Stimulated activated CD4-positive, alpha-beta T cell treated with anti-CD3 and anti-CD28 coated beads, TNF-alpha, amount 100 ng/mL, for 48 hours (primary cell): ENCODE measurements at regions not wholly inside any gene's neighbourhood (a gene's known extent, or its start where the extent isn't known, plus 50 kb on each side); places are given as distances from the start of the nearest gene placed in this dataset.

ENCODE experiments used
- DNase-seq, 3 donors: peaks; one replicate each; pipeline ENCODE4 v3.0.0-alpha.2; 2020; ENCODE audit warnings: low read depth in 3 of 3

DNA sequence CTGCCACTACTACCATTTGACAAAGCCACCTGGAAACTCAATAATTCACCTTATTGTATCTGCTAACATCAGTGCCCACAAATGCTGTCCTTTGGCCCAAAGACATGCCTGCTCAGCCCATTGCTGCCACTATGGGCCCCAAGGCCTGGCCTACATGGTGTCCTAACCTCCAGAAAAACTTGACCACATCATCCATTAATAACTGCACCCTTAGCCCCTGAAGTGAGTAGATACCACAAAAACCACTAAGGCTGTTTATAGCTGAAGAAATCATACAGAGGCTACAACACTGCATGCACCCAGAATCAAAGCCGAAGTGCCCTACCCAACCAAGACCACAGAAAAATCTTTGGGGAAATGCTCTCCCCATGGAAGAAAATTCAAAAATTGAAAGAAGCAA is 932.8 kb upstream of the SLITRK6 start:
- DNase-seq = no peak

DNA sequence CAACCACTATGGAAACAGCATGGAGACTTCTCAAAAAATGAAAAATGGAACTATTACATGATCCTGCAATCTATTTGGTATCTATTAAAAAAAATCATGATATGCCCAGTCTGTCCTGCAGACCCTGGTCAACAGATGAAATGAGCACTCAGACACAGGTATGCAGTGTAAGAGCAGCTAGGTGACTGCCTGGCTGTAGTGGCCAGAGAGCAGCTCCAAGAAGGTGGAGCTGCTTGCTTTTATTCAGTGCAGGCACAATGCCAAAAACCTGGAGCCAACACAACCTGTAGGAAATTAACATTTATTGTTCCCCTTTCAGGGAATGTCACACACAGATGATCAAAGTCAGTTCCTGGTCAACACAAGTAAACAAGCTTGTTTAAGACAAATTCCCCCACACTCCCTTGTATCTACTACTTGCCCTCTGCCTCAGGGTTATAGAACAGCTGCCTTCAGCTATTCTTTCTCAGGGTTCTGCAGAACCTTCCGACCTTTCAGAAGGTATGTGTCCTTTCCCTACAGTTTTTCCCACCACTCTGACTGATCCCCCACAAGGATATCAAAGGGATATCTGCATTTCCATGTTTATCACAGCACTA is 933.7 kb upstream of the SLITRK5 start:
- no peak for DNase-seq

DNA sequence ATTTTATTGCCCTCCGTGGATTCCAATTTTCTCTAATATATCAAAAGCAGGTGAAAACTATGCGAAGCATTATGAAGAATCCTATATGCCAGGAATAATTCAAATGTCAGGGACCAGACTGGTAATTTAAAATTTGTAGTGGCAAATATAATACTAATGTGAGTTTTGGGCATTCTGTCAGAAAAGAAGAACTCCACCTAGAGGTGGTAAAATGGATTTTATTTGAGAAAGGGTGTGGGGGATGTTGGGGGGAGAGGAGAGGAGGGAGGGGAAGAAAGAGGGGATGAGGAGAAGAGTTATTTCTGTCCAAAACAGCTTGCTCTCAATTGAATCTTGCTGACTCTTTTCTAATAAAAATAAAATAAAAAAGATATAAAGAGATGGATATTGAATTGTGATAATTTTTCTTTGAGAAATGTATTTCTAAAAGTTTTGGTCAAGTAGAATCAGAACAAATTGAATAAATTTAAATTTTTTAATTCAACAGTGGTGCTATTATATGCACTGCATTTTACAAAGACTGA is 929.3 kb upstream of the SLITRK5 start:
- no peak for DNase-seq

DNA sequence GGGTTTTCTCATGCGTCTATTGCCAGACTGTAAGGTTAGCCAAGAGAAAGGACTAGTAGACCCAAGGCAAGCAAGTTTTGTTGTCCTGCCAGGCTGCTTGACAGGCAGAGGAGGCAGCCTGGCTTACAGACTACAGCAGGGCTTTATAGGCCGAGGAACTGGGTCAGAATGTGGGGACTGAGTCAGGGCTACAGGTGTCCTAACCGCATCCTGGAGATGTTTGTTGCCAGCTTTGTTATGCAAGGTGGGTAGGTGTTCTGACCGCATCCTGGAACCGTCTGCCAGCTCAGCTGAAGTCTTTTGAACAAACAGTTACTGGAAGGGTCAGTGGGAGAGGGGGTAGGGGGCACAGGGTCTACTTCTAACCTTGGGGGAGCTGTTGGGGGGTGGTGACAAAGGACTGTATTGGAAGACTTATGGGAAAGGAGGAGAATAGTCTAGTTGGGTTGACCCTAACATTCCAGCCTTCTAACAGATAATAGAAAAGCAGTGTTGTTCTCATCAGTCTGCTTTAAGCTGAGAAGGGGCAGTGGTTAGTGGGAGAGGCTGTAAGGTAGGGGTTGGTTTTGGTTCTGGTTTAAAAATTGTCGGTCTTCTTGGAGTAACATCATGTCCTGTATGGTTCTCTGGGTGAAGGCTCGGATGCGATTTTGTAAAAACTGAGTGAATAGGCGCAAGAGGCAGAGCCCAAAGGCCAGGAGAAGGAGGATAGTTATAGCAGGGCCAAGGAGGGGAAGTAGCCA is 913.8 kb upstream of the SLITRK5 start:
- no peak for DNase-seq

DNA sequence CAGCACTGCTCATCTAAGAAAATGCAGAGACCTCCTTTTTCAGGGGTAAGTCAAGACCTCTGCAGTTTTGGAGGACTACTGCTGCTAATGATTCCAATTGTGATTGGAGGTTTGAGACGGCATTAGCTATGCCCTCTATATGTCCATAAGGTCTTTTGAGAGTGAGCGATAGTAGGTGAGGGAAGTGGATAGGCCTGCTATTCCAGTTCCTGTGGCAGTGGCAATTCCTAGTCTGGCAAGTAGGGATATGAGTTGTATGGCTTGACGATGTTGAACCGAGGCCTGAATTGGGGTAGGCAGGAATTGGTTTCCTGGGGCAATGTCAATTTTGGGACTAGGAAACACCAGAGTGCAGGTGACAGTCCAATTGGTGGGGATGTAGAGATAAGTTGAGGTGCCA is 913.1 kb upstream of the SLITRK5 start:
- no peak for DNase-seq

DNA sequence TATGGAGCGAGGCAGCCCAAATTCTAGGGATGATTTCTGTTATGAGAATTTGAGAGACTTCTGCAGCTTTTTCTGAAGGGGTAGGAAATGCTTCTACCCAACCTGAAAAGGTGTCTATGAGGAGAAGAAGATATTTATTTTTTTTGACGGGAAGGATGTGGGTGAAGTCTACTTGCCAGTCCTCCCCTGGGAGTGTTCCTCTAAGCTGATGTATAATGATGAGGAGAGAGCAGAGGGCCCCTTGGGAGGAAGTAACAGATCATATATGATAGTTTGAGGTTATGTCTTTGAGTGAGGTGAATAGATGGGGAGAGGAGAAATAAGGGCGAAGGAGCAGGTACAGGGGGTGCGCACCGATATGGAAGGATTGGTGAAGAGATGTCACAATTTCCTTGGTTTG is 910.6 kb upstream of the SLITRK5 start:
- no peak for DNase-seq

DNA sequence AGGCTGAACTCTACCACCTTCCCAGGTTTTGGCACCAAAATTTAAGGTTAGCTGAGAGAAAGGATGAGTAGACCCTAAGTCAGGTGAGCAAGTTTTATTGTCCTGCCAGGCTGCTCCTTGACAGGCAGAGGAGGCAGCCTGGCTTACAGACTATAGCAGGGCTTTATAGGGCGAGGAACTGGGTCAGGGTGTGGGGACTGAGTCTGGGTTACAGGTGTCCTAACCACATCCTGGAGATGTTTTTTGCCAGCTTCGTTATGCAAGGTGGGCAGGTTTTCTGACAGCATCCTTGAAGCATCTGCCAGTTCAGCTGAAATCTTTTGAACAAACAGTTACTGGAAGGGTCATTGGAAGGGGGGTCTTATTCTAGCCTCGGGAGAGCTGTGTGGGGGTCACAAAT is 905.7 kb upstream of the SLITRK5 start:
- no peak for DNase-seq

DNA sequence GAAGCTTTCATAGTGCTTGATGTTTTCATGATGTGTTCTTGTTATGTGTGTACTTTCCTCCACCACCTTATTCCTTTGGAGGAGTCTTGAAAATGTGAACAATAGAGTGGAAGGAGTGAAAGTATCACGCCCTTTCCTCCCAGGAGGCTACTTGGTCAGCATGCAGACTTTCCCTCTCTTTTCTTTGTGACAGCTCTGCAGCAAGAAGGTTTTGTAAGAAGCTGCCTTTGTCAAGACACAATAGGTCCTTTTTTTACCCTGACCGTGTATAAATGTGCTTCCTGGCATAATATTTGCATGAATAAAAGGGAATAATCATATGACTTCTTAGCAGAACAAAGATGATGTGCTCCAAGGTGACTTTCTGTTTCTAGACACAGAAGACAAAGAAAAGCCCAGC is 882.6 kb upstream of the SLITRK5 start:
- no peak for DNase-seq

DNA sequence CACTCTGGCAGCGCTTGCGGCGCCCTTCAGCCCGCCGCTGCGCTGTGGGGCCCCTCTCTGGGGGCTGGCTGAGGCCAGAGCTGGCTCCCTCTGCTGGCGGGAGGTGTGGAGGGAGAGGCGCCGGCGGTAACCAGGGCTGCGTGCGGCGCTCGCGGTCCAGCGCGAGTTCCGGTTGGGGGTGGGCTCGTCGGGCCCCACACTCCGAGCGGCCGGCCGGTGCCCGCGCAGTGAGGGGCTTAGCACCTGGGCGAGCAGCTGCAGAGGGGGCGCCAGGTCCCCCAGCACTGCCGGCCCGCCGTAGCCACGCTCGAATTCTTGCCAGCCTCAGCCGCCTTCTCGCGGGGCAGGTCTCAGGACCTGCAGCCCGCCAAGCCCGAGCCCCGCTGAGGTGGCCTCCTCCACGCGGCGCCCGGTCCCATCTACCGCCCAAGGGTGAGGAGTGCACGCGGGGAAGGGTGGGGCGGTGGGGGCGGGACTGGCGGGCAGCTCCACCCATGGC is 879.0 kb upstream of the SLITRK5 start:
- DNase-seq = no peak

DNA sequence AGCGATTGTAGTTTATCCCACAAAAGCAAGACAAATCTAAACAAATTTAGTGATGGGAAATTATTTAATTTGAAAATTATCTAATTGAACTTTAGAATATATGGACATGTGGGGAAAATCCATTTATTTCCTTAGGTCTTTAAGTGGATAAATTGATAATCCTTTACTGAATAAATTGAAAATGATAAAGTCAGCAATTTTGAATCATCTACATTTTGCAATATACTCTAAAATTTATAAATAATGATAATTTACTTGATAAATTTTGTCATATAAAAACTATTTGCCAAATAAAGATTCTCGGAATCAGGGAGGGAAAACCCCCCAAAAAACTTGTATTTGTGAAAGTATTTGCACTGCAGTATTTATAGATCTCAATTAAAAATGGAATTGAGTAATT is 875.3 kb upstream of the SLITRK5 start:
- DNase-seq = no peak

DNA sequence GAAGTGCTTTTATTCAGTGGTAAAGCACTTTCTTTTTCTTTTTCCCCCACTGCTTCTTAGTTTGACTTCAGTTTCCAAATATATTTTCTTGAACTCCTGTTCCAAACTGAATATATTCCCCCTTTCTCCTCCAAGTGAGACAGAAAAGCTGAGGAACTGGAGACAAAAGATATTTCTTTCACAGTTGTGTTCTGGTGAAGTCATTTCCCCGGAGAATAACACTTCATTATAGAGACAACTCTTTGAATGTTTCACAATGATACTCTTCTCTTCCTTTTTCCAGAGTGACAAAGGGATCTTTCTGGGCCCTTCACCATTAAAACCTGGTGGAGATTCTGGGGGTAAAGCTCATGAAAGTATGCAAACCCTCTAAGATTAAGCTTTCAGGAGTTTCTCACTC is 860.8 kb upstream of the SLITRK5 start:
- DNase-seq = no peak

DNA sequence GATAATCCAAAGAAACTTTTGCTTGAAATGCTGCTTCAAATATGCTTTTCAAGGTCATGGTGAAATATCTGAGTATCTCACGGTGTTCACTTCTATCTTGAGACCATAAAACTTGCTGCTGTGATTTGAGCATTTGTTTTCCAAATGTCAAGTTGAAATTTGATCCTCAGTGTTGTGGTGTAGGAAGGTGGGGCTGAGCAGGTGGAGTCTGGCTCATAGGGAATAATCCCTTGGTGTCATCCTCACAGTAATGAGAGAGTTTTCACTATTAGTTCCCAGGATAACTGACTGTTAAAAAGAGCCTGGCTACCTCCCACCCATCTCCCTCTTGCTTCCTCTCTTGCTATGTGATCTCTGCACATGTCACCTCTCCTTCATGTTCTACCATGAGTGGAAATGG is 858.0 kb upstream of the SLITRK5 start:
- no peak for DNase-seq

DNA sequence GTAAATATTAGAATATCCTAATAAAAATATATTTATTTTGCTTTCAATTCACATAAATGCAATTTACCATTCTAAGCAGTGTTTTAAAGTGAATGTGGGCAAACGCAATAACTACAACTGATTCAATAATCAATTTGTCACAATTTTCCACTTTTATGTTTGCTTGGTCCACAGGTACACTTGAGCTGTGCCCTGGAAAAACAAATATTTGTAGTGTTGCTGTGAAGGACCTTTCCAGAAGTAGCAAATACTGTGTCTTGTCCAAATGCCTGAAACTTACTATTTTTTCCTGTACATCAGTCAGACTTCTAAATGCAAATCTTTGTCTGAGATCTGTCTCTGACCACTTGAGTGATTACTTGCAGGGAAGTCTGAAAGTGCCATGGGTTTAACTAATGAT is 845.8 kb upstream of the SLITRK5 start:
- DNase-seq = no peak

DNA sequence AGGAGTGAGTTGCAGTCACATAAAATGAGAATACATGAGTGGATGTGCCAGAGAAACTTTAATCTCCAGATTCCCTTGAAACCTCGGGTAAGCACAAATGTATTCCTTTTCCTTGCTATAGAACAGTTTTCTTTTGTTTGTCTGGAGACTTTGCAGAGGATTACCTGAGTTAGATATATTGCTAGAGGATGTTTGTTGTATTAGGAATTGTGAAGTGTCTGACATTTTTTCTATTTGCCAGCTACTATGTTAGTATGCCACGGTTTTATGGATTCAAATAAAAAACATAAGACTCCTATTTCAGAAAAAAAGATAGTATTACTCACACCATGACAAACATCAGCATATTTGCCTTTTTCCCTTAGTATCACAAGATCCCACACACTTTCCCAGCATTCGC is 844.9 kb upstream of the SLITRK5 start:
- no peak for DNase-seq

DNA sequence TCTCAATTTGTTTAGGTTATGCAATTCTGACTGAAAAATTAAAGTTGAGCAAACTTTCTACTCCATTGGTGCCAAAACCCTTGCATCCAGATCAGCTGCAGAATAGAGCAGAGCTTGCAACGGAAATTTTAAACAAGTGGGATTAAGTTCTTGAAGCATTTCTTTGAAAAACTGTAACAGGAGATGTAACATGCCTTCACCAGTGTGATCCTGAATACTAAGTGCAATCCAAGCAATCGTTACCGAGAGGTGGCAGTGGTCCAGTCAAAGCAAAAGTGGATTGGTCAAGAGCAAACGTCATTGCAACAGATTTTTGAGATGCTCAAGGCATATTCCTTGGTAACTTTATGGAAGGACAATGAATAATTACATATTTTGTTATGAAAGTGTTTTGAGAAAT is 841.1 kb upstream of the SLITRK5 start:
- DNase-seq = no peak

DNA sequence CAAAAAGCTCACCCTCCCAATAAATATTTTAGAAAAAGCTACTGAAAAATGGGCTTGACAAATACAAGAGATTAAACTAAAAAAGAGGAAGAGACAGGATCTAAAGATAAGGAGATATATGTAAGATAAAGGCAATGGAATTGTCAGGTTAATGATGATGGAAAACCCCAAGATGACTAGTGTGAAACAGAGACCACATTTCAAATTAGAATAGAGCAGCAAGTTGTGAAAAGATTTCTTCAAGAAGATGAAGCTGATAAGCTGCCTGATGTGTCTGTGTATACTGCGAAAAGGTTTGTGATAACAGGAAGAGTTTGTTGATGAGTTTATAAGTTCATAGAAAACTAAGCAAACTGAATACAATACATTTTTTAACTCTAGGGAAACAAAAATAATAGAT is 840.1 kb upstream of the SLITRK5 start:
- no peak for DNase-seq

DNA sequence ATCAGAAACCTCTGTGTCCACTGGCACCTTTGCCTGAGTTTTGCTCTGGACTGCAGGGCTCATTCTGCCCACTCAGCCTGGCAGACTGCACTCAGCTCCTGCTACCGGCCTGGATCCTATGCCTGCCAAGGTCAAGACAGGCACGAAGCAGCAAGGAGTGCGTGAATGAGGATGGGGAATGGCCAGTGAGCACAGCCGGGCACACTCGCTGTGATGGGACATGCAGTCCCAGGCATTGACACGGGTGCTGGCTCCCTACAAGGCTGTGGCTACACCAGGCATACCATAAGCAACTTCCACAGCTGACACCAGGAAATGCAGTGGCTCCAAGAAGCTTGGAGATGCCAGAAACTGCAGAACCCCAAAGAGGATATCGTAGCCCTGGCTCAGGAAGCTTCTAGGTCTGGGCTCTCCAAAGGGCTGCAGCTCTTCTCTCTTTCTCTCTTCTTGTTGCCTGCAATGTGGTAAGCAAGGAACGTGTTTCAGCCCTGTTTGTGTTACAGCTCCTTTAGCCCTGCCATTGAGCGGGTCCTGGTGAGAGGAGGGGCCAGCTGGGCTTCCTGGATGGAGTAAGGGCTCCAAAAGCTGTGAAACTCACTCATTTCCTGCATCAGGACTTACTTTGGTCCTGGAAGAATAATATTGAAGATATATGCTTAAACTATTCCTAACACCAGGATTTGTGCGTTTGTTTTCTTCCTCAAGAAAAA is 832.6 kb upstream of the SLITRK5 start:
- DNase-seq = no peak

DNA sequence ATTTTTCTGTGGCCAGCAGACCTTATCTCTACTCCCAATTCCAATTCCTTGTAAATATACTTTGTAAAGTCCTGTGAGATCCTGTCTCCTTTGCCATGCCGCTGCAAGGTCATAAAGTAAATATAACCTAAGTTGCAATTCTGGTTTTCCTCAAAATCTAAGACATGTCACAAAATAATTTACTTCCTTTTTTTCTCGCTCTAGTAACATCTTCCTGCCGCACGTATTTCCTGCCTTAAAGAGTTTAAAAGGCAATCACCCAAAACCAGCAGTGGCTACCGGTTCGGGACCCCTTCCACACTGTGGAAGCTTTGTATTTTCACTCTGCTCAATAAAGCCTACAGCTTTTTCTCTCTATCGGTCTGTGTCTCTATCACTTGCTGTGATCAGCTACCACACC is 832.0 kb upstream of the SLITRK5 start:
- DNase-seq = no peak

DNA sequence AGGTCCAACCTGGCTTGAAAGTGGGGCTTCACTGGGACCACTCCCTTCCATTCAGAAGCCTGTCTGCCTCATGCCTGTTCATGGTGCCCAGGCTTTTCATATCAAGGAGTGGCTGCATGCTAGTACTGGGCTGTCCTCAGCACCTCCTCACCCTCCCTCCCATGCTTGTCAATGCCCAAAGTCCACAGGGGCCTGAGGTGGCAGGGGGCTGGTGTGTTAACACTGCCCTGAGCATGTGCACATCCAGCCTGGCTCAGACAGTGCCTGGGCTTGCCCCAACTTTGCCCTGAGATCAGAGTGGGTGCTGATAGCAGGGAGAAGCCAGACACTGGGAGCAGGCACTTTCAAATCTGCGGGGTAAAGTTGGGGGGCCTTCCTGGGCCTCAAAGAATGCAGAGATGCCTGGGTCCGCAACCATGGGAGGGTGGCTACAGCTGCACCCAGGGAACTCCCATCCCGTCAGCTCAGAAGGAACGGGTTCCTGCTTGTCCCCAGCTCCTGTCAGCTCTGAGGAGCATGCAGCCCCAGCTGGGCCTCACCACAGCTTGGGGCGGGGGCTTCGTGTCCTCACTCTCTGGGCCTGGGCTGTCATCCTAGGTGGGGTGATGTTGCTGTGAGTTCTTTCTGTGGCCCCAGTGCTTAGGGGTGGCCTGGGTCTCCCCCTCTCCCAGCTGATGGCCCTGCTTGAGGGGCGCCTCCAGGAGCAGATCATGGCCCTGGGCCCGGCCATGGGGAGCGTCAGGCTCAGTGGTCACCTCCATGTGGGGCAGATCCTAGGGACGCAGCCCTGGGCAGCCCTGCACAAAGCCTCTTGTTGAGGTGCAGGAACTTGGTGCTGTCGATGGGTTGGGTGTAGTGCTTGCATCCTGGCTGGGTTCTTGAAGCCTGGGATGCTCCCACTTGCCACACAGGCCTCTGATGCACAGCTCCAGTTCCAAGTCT is 830.6 kb upstream of the SLITRK5 start:
- DNase-seq = no peak

DNA sequence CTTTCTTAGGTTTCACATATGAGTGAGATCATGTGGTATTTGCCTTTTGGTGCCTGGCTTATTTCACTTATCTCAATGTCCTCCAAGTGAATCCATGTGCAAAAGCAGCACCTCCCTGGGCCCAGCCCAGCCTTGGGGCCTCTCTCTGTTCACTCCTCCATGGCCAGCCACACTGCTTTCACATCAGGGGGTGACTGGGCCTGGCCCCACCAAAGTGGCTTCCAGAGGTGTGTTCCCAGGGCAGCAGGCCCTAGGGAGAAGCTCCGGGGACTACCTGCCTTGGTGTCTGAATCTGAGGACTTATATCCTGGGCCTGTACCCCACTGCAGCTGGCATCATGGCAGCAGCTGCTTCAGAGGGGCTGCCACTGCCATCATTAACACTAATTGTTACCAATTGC is 829.9 kb upstream of the SLITRK5 start:
- DNase-seq = no peak

DNA sequence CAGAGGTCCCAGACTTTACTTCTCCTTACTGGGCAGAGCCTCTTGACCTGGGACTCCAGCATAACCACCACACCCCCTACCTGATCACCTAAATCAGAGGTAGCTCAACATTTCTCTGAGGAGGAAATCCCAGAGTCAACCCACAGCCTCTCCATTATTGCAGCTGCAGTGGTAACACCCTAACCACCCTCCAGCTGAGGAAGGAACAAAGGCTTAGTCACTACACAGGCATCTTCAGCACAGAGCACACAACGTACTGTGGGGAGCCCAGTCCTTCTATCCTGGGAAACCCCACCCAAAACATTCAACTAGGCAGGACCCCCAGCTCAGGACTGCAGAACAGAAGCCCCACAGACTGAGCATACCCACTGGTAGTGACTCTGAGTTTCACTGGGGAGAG is 824.7 kb upstream of the SLITRK5 start:
- no peak for DNase-seq

DNA sequence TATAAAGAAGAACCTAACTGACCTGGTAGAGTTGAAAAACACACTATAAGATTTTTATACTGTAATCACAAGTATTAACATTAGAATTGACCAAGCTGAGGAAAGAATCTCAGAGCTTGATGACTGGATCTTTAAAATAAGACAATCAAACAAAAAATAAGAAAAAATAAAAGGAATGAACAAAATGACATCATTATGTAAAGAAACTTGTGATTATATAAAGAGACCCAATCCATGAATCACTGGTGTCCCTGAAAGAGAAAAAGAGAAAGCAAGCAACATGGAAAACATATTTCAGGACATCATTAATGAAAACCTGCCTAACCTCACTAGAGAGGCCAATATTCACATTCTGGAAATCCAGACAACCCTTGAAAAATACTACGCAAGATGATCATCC is 822.5 kb upstream of the SLITRK5 start:
- no peak for DNase-seq
